K562 (cell line): ENCODE measurements at regions not wholly inside any gene's neighbourhood (a gene's known extent, or its start where the extent isn't known, plus 50 kb on each side); places are given as distances from the start of the nearest gene placed in this dataset.

ENCODE experiments used
- DMBX1 ChIP-seq: fragments of 250-450 bp; sonication (Bioruptor Pico); IDR thresholded peaks from 2 replicates; pipeline ENCODE4 v1.8.0; 2022; ENCODE audit warnings: inconsistent platforms, mild to moderate bottlenecking, moderate library complexity, borderline replicate concordance
- MXI1 ChIP-seq: IDR thresholded peaks from 2 replicates; pipeline ENCODE4 v1.6.1; 2011; ENCODE audit warnings: low read depth, mild to moderate bottlenecking, improper control_type of control experiment, low read length
- SMARCE1 ChIP-seq: fragments of 450-650 bp; IDR thresholded peaks from 2 replicates; pipeline ENCODE4 v1.7.1; 2016; ENCODE audit warnings: mild to moderate bottlenecking
- ZNF239 ChIP-seq: fragments of 250-450 bp; sonication (Bioruptor Pico); IDR thresholded peaks from 2 replicates; pipeline ENCODE4 v1.4.0; 2020; ENCODE audit warnings: mild to moderate bottlenecking
- ZNF347 ChIP-seq: fragments of 450-650 bp; formaldehyde crosslinking; IDR thresholded peaks from 2 replicates; pipeline ENCODE4 v1.4.0; 2020; ENCODE audit warnings: low read depth, mild to moderate bottlenecking, moderate library complexity
- ZNF668 ChIP-seq: fragments of 250-450 bp; sonication (Bioruptor Pico); IDR thresholded peaks from 2 replicates; pipeline ENCODE4 v1.8.0; 2022; ENCODE audit warnings: mild to moderate bottlenecking, inconsistent platforms
- TF ChIP-seq, protein P1 (sequence below), 3 experiments: fragments of 200-800 bp in 1 of 3; sonication (Bioruptor generic) in 1 of 3; sonication (generic) in 1 of 3; formaldehyde crosslinking in 1 of 3; IDR thresholded peaks; 2 replicates each; pipeline versions ENCODE4 v1.6.1 to v1.8.0; 2016 to 2022; ENCODE audit warnings: mild to moderate bottlenecking in 2 of 3, missing compliant biosample characterization in 2 of 3, missing genetic modification characterization in 2 of 3, missing genetic modification reagents in 1 of 3
- TF ChIP-seq, protein P2 (sequence below): fragments of 250-450 bp; sonication (Bioruptor Pico); IDR thresholded peaks from 2 replicates; pipeline ENCODE4 v1.9.0; 2021; ENCODE audit warnings: mild to moderate bottlenecking

DNA sequence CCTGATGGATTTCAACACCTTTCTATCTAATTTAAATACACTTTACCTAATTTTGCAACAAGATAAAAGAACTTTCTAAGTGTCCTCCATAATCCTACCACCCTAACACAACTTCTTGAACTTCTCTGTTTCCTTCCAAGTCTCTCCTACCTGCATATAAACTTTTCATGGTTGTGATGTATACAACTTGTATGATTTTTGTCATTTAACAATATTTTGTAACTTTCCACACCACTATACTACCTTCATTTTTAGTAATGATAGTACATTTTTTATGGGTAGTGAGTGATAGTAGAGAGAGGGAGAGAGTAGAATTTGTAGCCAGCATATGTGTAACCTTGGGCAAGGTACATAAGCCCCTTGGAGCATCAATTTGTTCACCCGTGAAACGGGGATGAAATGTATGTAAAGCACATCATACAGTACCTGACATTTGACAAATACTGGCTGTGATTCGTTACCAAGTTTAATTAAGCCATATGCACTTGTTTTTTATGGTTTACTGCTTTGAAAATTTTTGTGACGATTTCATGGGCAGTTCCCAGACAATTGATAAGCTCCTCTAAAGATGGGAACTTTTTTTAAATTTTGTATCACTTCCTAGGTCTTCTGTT, 177.8 kb upstream of the SLC38A2 start (continued):
- TF ChIP-seq SMARCE1 (no peak), ZNF239 (CRISPR knock-in tag) (no peak), ZNF668 (CRISPR knock-in tag) (peak; percentile 38; the same call in 1 of the 2 replicates), MXI1 (no peak), ZNF347 (CRISPR knock-in tag) (no peak), DMBX1 (CRISPR knock-in tag) (peak; percentile 78)
- TF ChIP-seq, protein P1, sequence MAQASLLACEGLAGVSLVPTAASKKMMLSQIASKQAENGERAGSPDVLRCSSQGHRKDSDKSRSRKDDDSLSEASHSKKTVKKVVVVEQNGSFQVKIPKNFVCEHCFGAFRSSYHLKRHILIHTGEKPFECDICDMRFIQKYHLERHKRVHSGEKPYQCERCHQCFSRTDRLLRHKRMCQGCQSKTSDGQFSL (CRISPR knock-in tag; IDR thresholded peaks at IDR 0.05) = no peak
- TF ChIP-seq, protein P1 (tag; IDR thresholded peaks at IDR 0.05) = peak in 1 of 2 experiments; percentile 79; a peak in 2 of 4 replicates
- TF ChIP-seq, protein P2, sequence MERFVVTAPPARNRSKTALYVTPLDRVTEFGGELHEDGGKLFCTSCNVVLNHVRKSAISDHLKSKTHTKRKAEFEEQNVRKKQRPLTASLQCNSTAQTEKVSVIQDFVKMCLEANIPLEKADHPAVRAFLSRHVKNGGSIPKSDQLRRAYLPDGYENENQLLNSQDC (CRISPR knock-in tag) = no peak
